ENCODE measurements at regions not wholly inside any gene's neighbourhood (a gene's known extent, or its start where the extent isn't known, plus 50 kb on each side); places are given as distances from the start of the nearest gene placed in this dataset.
A peak's percentile ranks its signal among the peaks of the same experiment; 100 is the strongest.
"Not testable (repeated sequence)": the region's sequence is repeated elsewhere in the genome, so short reads cannot be mapped to it uniquely, and the experiment has no call there.

DNA sequence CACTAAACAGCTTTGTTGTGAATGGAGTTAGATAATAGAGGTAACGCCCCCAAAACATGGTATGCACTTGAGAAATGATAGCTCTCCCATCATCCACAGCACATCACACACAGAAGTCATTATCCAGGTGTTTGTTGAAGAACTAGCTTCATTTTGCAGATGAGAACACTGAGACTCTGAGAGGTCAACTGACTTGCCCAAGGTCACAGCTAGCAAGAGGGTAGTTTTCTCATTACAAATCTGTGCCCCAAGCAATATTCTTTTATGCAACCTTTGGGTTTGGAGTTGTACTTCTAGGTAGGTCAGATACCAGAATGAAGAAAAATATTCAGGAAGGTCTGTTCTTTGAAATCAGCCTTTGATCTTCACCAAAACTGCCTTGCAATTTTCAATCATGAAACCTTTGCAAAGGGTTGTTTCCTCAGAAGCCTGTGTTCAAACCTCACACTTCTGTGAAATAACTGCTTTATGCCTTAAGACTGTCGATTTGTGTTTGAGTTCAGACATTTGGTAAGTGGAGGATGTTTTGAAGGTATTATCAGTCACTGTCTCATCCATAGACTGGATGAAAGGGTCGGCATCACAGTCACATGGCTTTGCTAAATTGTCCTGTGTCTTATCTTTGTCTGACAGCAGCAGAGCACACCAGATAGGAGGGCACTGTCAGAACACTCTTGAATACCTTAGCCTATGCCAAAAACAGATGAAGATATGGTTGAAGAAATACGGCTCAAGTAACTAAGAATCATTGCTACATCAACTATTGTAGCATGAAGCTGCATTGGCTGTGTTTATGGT lies 233.2 kb upstream of the BTG1 start:
- Mint-ChIP-seq H3K9me3 (ENCODE audit: low read depth) (no peaks in the 10 kb centered on the region), H3K27me3 (no peaks in the 10 kb centered on the region), H3K4me1 (peaks cover 13% of the 10 kb centered on the region), H3K36me3 (peaks cover 5% of the 10 kb centered on the region), H3K4me3 (no peak overlapping the region), H3K27ac (peak overlapping the region; percentile 37)
- CTCF ChIA-PET: interaction anchor here (1.0 kb wide), 1 partner anchor 31 kb away, joined by 3 read pairs; no protein-coding TSS in a partner anchor
- ATAC-seq (no peak), DNase-seq (no peak)

DNA sequence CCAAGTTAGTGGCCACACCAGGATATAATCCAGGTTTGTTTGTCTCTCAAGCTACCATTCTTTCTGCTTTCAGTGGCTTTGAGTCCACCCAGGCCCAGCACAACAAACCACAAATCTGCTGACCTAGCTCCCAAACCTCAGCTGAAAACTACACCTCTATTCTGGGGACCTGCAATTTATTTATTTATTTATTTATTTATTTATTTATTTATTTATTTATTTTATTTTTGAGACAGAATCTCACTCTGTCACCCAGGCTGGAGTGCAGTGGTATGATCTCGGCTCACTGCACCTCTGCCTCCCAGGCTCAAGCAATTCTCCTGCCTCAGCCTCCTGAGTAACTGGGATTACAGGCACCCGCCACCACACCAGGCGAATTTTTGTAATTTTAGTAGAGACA lies 229.9 kb upstream of the BTG1 start:
- H3K4me3 Mint-ChIP-seq; DNase-seq; H3K36me3 Mint-ChIP-seq; H3K9me3 Mint-ChIP-seq (ENCODE audit: low read depth); CTCF ChIA-PET; ATAC-seq; H3K27ac Mint-ChIP-seq; H3K27me3 Mint-ChIP-seq: not testable (repeated sequence)
- H3K4me1 Mint-ChIP-seq: peaks cover 11% of the 10 kb centered on the region

DNA sequence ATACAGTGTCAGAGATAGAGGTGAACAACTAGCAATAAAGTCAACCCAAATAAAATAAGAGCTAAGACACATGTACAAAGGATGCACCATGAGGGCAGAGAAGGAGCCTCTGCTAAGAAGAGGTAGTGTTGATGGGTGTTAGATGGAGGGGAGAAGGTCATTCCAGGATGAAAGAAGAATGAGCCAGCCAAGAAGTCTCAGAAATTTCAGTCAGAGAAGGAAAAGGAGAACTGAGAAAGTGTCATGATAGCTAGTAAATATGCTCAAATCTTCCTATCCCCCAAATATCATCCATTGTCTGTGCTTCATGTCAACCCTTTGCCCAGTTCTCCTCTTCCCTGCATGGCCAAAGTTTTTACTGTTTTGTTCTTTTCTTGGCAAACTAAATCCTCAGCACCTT lies 225.2 kb upstream of the BTG1 start:
- no peaks in the 10 kb centered on the region for H3K27me3 Mint-ChIP-seq
- no peaks in the 10 kb centered on the region for H3K4me1 Mint-ChIP-seq
- ATAC-seq (no peak), DNase-seq (no peak)
- CTCF ChIA-PET: no interaction called here
- H3K36me3 Mint-ChIP-seq: peaks cover 7% of the 10 kb centered on the region
- no peaks in the 10 kb centered on the region for H3K9me3 Mint-ChIP-seq (ENCODE audit: low read depth)
- no peak overlapping the region for H3K27ac Mint-ChIP-seq
- no peak overlapping the region for H3K4me3 Mint-ChIP-seq

DNA sequence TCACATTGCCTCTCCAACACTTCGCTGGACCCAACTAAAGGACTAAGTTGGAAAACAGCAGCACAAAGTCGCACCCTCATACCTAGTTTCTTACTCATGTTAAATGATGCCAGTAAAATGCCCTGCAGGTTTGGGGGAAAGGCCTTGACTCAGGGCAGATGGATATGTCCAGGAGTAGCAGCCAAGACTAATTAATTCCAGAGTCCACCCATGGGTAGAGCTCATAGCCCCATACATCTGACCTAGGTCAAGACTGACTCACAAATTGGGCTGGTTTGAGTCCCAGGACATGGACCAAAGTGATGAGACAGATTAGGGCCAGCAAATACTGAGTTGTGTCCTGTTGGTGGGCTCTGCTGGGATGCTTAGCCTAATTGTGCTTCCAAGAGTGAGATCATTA lies 224.0 kb upstream of the BTG1 start:
- H3K4me3 Mint-ChIP-seq: no peak overlapping the region
- CTCF ChIA-PET: no interaction called here
- peaks cover under 1% of the 10 kb centered on the region for H3K4me1 Mint-ChIP-seq
- H3K27me3 Mint-ChIP-seq: no peaks in the 10 kb centered on the region
- no peak overlapping the region for H3K27ac Mint-ChIP-seq
- ATAC-seq: no peak
- peaks cover 7% of the 10 kb centered on the region for H3K36me3 Mint-ChIP-seq
- H3K9me3 Mint-ChIP-seq (ENCODE audit: low read depth): no peaks in the 10 kb centered on the region
- DNase-seq: no peak

DNA sequence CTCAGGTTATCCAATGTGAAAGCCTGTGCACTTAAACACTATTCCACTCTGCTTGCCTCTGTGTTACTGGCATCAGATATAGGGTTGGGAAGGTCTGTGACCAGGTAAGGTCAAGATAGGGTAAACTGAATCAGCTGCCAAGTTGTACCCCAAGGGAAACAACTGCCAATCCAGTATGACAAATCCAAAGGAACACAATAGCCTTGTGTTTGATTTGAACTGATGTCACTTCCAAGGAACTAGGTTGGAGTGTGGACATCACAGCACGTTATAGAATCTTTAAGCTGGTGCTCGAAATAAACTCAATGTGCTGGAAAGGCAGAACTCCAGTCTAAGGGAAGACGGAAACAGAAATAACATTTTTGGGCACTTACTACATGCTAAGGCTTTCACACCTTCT lies 223.4 kb upstream of the BTG1 start:
- no peaks in the 10 kb centered on the region for H3K9me3 Mint-ChIP-seq (ENCODE audit: low read depth)
- ATAC-seq: no peak
- DNase-seq: no peak

DNA sequence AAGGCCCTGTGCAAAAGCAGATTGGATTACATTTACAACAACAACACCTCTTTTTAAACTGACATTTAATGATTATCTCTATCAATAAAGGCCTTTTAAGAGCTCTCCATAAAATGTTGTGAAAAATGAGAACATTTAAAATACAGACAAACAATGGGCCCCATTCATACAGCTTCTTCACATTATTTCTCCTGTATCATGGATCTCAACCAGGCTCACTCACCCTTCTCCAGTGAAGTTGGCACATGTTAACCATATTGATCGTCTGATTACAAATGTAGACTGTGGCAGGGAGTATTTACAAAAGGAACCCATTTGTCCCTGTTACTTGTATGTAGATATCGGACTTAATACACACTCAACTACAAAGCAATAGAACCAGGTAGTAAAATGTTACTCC lies 220.2 kb upstream of the BTG1 start:
- no peak for ATAC-seq
- no peaks in the 10 kb centered on the region for H3K27me3 Mint-ChIP-seq
- DNase-seq: no peak
- CTCF ChIA-PET: no interaction called here
- no peak overlapping the region for H3K4me3 Mint-ChIP-seq
- H3K4me1 Mint-ChIP-seq: peaks cover 29% of the 10 kb centered on the region
- no peak overlapping the region for H3K27ac Mint-ChIP-seq
- peaks cover 18% of the 10 kb centered on the region for H3K36me3 Mint-ChIP-seq
- peaks cover 6% of the 10 kb centered on the region for H3K9me3 Mint-ChIP-seq (ENCODE audit: low read depth)

More for the DNA sequence above, 223.4 kb upstream of the BTG1 start:
- no peaks in the 10 kb centered on the region for H3K27me3 Mint-ChIP-seq
- peaks cover 3% of the 10 kb centered on the region for H3K4me1 Mint-ChIP-seq
- CTCF ChIA-PET: no interaction called here
- no peak overlapping the region for H3K4me3 Mint-ChIP-seq
- no peak overlapping the region for H3K27ac Mint-ChIP-seq
- peaks cover 7% of the 10 kb centered on the region for H3K36me3 Mint-ChIP-seq

DNA sequence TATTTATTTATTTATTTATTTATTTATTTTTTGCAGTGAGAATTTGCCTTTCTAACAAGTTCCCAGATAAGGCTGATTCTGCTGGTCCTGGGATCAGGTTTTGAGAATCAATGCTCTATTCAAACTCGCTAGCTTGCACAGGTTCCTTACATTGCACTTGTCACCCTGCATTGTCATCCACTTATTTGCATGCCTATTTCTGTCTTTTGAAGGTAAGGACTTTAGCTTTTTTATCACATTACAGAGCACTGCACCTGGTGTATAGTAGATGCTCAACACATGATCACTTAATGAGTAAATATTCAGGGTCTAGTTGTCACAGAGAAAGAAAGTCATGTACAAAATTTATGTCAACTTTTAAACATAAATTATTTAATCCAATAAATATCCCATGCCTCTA lies 219.7 kb upstream of the BTG1 start:
- DNase-seq (no peak), ATAC-seq (no peak)
- Mint-ChIP-seq H3K27me3 (no peaks in the 10 kb centered on the region), H3K4me1 (peaks cover 34% of the 10 kb centered on the region), H3K27ac (no peak overlapping the region), H3K9me3 (ENCODE audit: low read depth) (peaks cover 10% of the 10 kb centered on the region), H3K4me3 (no peak overlapping the region), H3K36me3 (peaks cover 23% of the 10 kb centered on the region)
- CTCF ChIA-PET: interaction anchor here (0.5 kb wide), 1 partner anchor 43 kb away, joined by 3 read pairs; no protein-coding TSS in a partner anchor

- Mint-ChIP-seq H3K27me3 (no peaks in the 10 kb centered on the region), H3K4me1 (peaks cover 38% of the 10 kb centered on the region), H3K27ac (peak overlapping the region; percentile 75), H3K36me3 (peaks cover 30% of the 10 kb centered on the region), H3K4me3 (peak overlapping the region; percentile 70), H3K9me3 (ENCODE audit: low read depth) (peaks cover 11% of the 10 kb centered on the region)
- ATAC-seq (peak; percentile 72), DNase-seq (peak; percentile 47)
- CTCF ChIA-PET: interaction anchor here (0.8 to 1.7 kb wide), 5 partner anchors 14 to 206 kb away, joined by 3 to 4 read pairs (median 4); no protein-coding TSS in a partner anchor
These were observed 217.9 kb upstream of the BTG1 start for GRCh38 chr12:92363295-92364146.

DNA sequence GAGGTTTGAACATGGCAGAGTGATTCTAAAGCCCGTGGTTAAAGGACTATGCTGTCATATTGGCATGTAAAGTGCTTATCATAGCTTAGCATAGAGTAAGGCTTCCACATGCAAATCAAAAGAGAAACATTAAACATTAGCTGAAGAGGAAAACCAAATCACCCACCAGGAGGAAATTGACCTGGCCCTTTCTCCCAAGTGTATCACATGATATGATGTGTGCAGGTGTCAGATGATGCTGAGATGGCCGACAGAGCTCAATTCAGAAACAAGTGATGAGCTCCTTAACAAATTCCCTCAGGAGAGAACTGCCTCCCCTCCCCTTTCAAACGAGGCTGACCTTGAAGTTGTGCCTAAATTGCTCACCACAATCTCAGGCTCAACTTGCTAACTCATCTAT lies 217.1 kb upstream of the BTG1 start:
- Mint-ChIP-seq H3K27ac (peak overlapping the region; percentile 75), H3K27me3 (no peaks in the 10 kb centered on the region), H3K36me3 (peaks cover 32% of the 10 kb centered on the region), H3K4me1 (peaks cover 38% of the 10 kb centered on the region), H3K4me3 (peak overlapping the region; percentile 70), H3K9me3 (ENCODE audit: low read depth) (peaks cover 11% of the 10 kb centered on the region)
- CTCF ChIA-PET: interaction anchor here (0.9 to 1.7 kb wide), 2 partner anchors 41 to 207 kb away, joined by 4 read pairs; no protein-coding TSS in a partner anchor
- DNase-seq (peak; percentile 47), ATAC-seq (peak; percentile 56)

DNA sequence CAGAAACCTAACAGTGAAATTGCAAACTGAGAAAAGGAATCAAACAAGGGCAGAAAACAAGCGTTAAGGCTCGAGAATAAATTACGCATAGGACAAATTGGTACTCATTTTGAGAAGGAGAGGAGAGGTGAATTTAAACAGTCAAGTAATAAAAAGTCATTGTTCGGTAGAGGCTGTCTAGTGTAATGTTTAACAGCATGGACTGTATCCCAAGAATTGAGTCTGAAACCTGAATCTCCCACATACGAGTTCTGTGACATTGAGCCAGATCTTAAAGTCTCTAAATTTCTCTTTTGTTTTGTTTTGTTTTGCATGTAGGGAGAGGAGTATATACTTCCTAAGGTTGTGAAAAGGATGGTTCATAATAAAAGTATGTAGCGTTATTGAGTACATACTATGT lies 216.5 kb upstream of the BTG1 start:
- peaks cover 11% of the 10 kb centered on the region for H3K9me3 Mint-ChIP-seq (ENCODE audit: low read depth)
- CTCF ChIA-PET: interaction anchor here (0.9 to 1.7 kb wide), 2 partner anchors 42 to 207 kb away, joined by 4 read pairs; no protein-coding TSS in a partner anchor
- DNase-seq: no peak
- peak overlapping the region; percentile 15 for H3K4me3 Mint-ChIP-seq
- H3K4me1 Mint-ChIP-seq: peaks cover 38% of the 10 kb centered on the region
- H3K27ac Mint-ChIP-seq: peak overlapping the region; percentile 26
- H3K36me3 Mint-ChIP-seq: peaks cover 34% of the 10 kb centered on the region
- ATAC-seq: no peak
- H3K27me3 Mint-ChIP-seq: no peaks in the 10 kb centered on the region

DNA sequence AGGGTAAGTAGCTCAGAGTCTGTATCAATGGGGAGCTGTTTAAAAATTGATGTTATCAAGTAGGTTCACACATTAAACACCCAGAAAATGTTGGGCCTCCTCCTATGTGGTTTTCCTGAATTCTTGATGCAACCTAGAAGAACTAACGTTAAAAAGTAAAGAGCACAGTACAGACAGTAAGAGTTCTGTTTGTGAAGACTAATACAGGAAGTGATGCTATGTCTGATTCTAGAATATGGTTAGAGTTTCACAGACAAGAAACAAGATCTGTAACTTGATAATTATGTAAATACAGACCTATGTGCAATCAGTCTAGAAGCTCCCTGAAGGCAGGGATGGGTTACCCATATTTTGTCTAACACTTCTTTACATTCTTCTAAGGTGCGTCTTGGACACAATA lies 214.9 kb upstream of the BTG1 start:
- H3K4me1 Mint-ChIP-seq: peaks cover 48% of the 10 kb centered on the region
- DNase-seq: no peak
- H3K27me3 Mint-ChIP-seq: no peaks in the 10 kb centered on the region
- peak; percentile 35 for ATAC-seq
- peaks cover 34% of the 10 kb centered on the region for H3K36me3 Mint-ChIP-seq
- H3K27ac Mint-ChIP-seq: peak overlapping the region; percentile 22
- no peak overlapping the region for H3K4me3 Mint-ChIP-seq
- peaks cover 11% of the 10 kb centered on the region for H3K9me3 Mint-ChIP-seq (ENCODE audit: low read depth)
- CTCF ChIA-PET: interaction anchor here (1.2 kb wide), 1 partner anchor 163 kb away, joined by 3 read pairs; no protein-coding TSS in a partner anchor

GRCh38 chr12:92359581-92360209 lies 214.0 kb upstream of the BTG1 start:
- Mint-ChIP-seq H3K36me3 (peaks cover 34% of the 10 kb centered on the region), H3K27me3 (no peaks in the 10 kb centered on the region), H3K27ac (no peak overlapping the region), H3K4me1 (peaks cover 48% of the 10 kb centered on the region), H3K4me3 (no peak overlapping the region), H3K9me3 (ENCODE audit: low read depth) (peaks cover 11% of the 10 kb centered on the region)
- ATAC-seq (no peak), DNase-seq (no peak)
- CTCF ChIA-PET: interaction anchor here (1.2 kb wide), 1 partner anchor 162 kb away, joined by 3 read pairs; no protein-coding TSS in a partner anchor

GRCh38 chr12:92357584-92358261 lies 212.1 kb upstream of the BTG1 start:
- peaks cover 11% of the 10 kb centered on the region for H3K9me3 Mint-ChIP-seq (ENCODE audit: low read depth)
- H3K36me3 Mint-ChIP-seq: peaks cover 33% of the 10 kb centered on the region
- ATAC-seq (no peak), DNase-seq (no peak)
- H3K27me3 Mint-ChIP-seq: no peaks in the 10 kb centered on the region
- peaks cover 32% of the 10 kb centered on the region for H3K4me1 Mint-ChIP-seq
- no peak overlapping the region for H3K27ac Mint-ChIP-seq
- CTCF ChIA-PET: no interaction called here
- H3K4me3 Mint-ChIP-seq: no peak overlapping the region

Measured in activated CD8-positive, alpha-beta memory T cell treated with anti-CD3 and anti-CD28 coated beads, Interleukin-2, amount 10 ng/mL, durations not matched to agents 7 days and 5 days (primary cell).